ENCODE measurements at regions not wholly inside any gene's neighbourhood (a gene's known extent, or its start where the extent isn't known, plus 50 kb on each side); places are given as distances from the start of the nearest gene placed in this dataset.

DNA sequence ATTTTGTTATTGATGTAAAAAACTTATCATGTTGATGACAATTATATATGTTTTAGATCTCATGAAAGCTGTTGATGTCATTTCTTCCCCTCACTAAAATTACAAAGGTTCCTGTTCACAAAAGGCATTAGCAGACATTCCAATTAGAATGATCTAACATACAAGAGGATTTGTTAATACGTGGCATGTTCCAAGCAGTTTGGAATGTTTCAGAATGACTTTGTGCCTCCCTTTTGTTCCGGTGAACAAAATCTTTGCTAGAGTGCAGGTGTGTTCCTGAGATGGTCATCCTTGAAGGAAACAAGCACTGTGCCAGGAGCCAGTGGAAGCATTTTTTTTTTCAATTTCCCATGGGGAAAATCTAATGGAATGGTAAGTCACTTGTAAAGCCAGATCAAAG, 108.0 kb upstream of the KCTD3 start:
- no peak for DNase-seq (ENCODE audit: unreplicated experiment)
- H3K9me3 Mint-ChIP-seq (ENCODE audit: unreplicated experiment) = no peaks in the 10 kb centered on the region
- POLR2A ChIA-PET = interaction anchor here (0.6 to 2.7 kb wide), 2 partner anchors 10 to 17 kb away, joined by 3 to 13 read pairs; no protein-coding TSS in a partner anchor

GRCh38 chr1:215466361-215466760, 100.7 kb upstream of the KCTD3 start:
- intact Hi-C loops (cut with micrococcal nuclease) = no loop called here
- Mint-ChIP-seq H3K9me3 (ENCODE audit: unreplicated experiment) (no peaks in the 10 kb centered on the region), H3K27ac (ENCODE audit: low read depth, unreplicated experiment) (no peak overlapping the region), H3K4me1 (ENCODE audit: insufficient read depth, unreplicated experiment) (no peaks in the 10 kb centered on the region), H3K4me3 (ENCODE audit: unreplicated experiment) (no peak overlapping the region), H3K27me3 (ENCODE audit: insufficient read depth, unreplicated experiment) (no peaks in the 10 kb centered on the region), H3K36me3 (ENCODE audit: insufficient read depth, unreplicated experiment) (no peaks in the 10 kb centered on the region)
- BruUV-seq (replicated peaks) = no TSS peak
- POLR2A ChIA-PET = interaction anchor here (0.8 kb wide), 2 partner anchors 33 to 209 kb away, joined by 3 to 4 read pairs; no protein-coding TSS in a partner anchor
- CTCF ChIA-PET = no interaction called here
- TF ChIP-seq CTCF (IDR thresholded peaks at IDR 0.05; ENCODE audit: unreplicated experiment) = no peak
- DNase-seq (ENCODE audit: unreplicated experiment) = no peak

More for the DNA sequence above, 108.0 kb upstream of the KCTD3 start:
- Mint-ChIP-seq H3K4me1 (ENCODE audit: insufficient read depth, unreplicated experiment) (peaks cover 6% of the 10 kb centered on the region), H3K27ac (ENCODE audit: low read depth, unreplicated experiment) (no peak overlapping the region), H3K27me3 (ENCODE audit: insufficient read depth, unreplicated experiment) (no peaks in the 10 kb centered on the region), H3K4me3 (ENCODE audit: unreplicated experiment) (no peak overlapping the region), H3K36me3 (ENCODE audit: insufficient read depth, unreplicated experiment) (no peaks in the 10 kb centered on the region)
- CTCF ChIA-PET = interaction anchor here (0.7 to 1.1 kb wide), 6 partner anchors 15 to 1183 kb away, joined by 3 to 4 read pairs (median 4); no protein-coding TSS in a partner anchor
- BruUV-seq (replicated peaks) = no TSS peak
- no peak for TF ChIP-seq CTCF (IDR thresholded peaks at IDR 0.05; ENCODE audit: unreplicated experiment)
- intact Hi-C loops (cut with micrococcal nuclease) = no loop called here

DNA sequence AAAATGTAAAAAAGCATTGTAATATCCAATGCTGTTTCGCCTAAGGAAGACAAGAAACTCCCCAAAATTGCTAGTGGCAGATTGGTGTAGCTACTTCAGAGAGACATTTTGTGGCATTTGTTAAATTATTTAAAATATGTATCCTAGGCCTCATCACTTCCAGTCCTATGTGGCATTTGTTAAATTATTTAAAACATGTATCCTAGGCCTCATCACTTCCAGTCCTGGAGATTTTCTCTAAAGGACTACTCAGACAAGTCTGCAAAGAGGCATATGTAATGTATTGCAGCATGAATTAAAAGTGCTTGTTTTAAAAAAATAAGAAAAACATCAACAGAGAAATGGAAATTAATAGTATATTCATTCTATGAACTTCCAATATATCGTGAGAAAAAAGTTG, 95.6 kb upstream of the KCTD3 start:
- H3K9me3 Mint-ChIP-seq (ENCODE audit: unreplicated experiment) = no peaks in the 10 kb centered on the region
- no peak overlapping the region for H3K27ac Mint-ChIP-seq (ENCODE audit: low read depth, unreplicated experiment)
- no TSS peak for BruUV-seq (replicated peaks)
- no peaks in the 10 kb centered on the region for H3K36me3 Mint-ChIP-seq (ENCODE audit: insufficient read depth, unreplicated experiment)
- ChIA-PET POLR2A (interaction anchor here (1.2 kb wide), 1 partner anchor 9 kb away, joined by 3 read pairs; no protein-coding TSS in a partner anchor), CTCF (no interaction called here)
- TF ChIP-seq CTCF (IDR thresholded peaks at IDR 0.05; ENCODE audit: unreplicated experiment) = no peak
- no peak for DNase-seq (ENCODE audit: unreplicated experiment)
- peaks cover 17% of the 10 kb centered on the region for H3K4me1 Mint-ChIP-seq (ENCODE audit: insufficient read depth, unreplicated experiment)
- intact Hi-C loops (cut with micrococcal nuclease) = no loop called here
- no peaks in the 10 kb centered on the region for H3K27me3 Mint-ChIP-seq (ENCODE audit: insufficient read depth, unreplicated experiment)
- no peak overlapping the region for H3K4me3 Mint-ChIP-seq (ENCODE audit: unreplicated experiment)

GRCh38 chr1:215472723-215473122, 94.4 kb upstream of the KCTD3 start:
- Mint-ChIP-seq H3K27ac (ENCODE audit: low read depth, unreplicated experiment) (no peak overlapping the region), H3K9me3 (ENCODE audit: unreplicated experiment) (no peaks in the 10 kb centered on the region), H3K4me1 (ENCODE audit: insufficient read depth, unreplicated experiment) (peaks cover 24% of the 10 kb centered on the region), H3K36me3 (ENCODE audit: insufficient read depth, unreplicated experiment) (no peaks in the 10 kb centered on the region), H3K27me3 (ENCODE audit: insufficient read depth, unreplicated experiment) (no peaks in the 10 kb centered on the region), H3K4me3 (ENCODE audit: unreplicated experiment) (no peak overlapping the region)
- no peak for DNase-seq (ENCODE audit: unreplicated experiment)
- no TSS peak for BruUV-seq (replicated peaks)
- ChIA-PET CTCF (interaction anchor here (0.6 to 1.2 kb wide), 4 partner anchors 11 to 45 kb away, joined by 3 to 4 read pairs (median 3); no protein-coding TSS in a partner anchor), POLR2A (interaction anchor here (0.7 to 1.1 kb wide), 4 partner anchors 21 to 813 kb away, joined by 3 to 4 read pairs (median 3); no protein-coding TSS in a partner anchor)
- no peak for TF ChIP-seq CTCF (IDR thresholded peaks at IDR 0.05; ENCODE audit: unreplicated experiment)
- intact Hi-C loops (cut with micrococcal nuclease) = no loop called here

Measured in MCF 10A (cell line).